ENCODE measurements at regions not wholly inside any gene's neighbourhood (a gene's known extent, or its start where the extent isn't known, plus 50 kb on each side); places are given as distances from the start of the nearest gene placed in this dataset.

DNA sequence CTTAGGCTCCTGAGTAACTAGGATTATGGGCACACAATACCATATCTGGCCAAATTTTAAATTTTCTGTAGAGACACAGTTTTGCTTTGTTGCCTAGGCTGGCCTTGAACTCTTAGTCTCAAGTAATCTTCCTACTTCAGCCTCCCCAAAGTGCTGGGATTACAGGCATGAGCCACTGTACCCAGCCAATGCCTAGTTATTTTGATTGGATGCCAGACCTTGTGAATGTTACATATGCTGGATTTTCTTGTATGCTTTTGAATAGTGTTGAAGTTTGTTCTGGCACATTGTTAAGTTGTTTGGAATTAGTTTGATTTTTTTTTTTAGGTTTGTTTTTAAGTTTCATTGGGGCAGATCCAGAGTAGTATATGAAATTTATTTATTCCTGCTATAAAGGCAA, 110.7 kb upstream of the ANO5 start:
- no peak for TF ChIP-seq ZNF584 (CRISPR knock-in tag; IDR thresholded peaks at IDR 0.05; ENCODE audit: low read depth)
- no peak for TF ChIP-seq ELF2 (CRISPR knock-in tag; IDR thresholded peaks at IDR 0.05)
- TF ChIP-seq FOXK2 (conservative IDR thresholded peaks at IDR 0.05 in 1 of 2, IDR thresholded peaks at IDR 0.05 in 1 of 2; ENCODE audit: low read depth in 2 of 2): no peak
- no peak for TF ChIP-seq TFAM (CRISPR knock-in tag; conservative IDR thresholded peaks at IDR 0.05)
- no peak for TF ChIP-seq PHTF2 (CRISPR knock-in tag; IDR thresholded peaks at IDR 0.05)
- no peak for TF ChIP-seq KDM2B (CRISPR knock-in tag; IDR thresholded peaks at IDR 0.05)
- H3K9me1 ChIP-seq (ENCODE audit: control insufficient read depth, insufficient read depth, low read length): no peaks in the 10 kb centered on the region
- BruUV-seq (replicated peaks): no TSS peak
- H2AFZ ChIP-seq (ENCODE audit: low read depth, low read length): no peak overlapping the region
- no peak overlapping the region for H3K9ac ChIP-seq (ENCODE audit: insufficient read depth in 1 of 2, low read depth in 2 of 2, low read length in 2 of 2)
- H3K36me3 ChIP-seq (ENCODE audit: control insufficient read depth, insufficient read depth, low read length): no peaks in the 10 kb centered on the region
- no peaks in the 10 kb centered on the region for H3K27me3 ChIP-seq (ENCODE audit: control insufficient read depth in 2 of 2, insufficient read depth in 2 of 2, low read length in 2 of 2)
- H4K20me1 ChIP-seq (replicated peaks; ENCODE audit: control insufficient read depth, insufficient read depth, low read length): no peaks in the 10 kb centered on the region
- no peak for DNase-seq (ENCODE audit: extremely low read depth in 1 of 4, low spot score in 3 of 4)
- no peak overlapping the region for H3K27ac ChIP-seq (ENCODE audit: extremely low read depth, low read depth, low read length)
- in situ Hi-C loops (cut with MboI): no loop called here
- H3K4me1 ChIP-seq (replicated peaks in 1 of 2; ENCODE audit: control insufficient read depth in 2 of 2, insufficient read depth in 2 of 2, low read length in 2 of 2): no peaks in the 10 kb centered on the region
- H3K79me2 ChIP-seq (ENCODE audit: control insufficient read depth, insufficient read depth, low read length): no peaks in the 10 kb centered on the region
- no peak for ATAC-seq
- intact Hi-C loops (cut with micrococcal nuclease): no loop called here
- no peaks in the 10 kb centered on the region; the same call in 1 of the 2 replicates for H3K9me3 ChIP-seq (replicated peaks; ENCODE audit: control insufficient read depth, insufficient read depth, low read depth, low read length)
- POLR2A ChIA-PET: no interaction called here
- no peak overlapping the region for H3K4me2 ChIP-seq (ENCODE audit: insufficient read depth, low read length)
- no peak overlapping the region for H3K4me3 ChIP-seq
- FAIRE-seq: no peak
- CTCF ChIA-PET (ENCODE audit: low intra/inter-chr PET ratio): no interaction called here

DNA sequence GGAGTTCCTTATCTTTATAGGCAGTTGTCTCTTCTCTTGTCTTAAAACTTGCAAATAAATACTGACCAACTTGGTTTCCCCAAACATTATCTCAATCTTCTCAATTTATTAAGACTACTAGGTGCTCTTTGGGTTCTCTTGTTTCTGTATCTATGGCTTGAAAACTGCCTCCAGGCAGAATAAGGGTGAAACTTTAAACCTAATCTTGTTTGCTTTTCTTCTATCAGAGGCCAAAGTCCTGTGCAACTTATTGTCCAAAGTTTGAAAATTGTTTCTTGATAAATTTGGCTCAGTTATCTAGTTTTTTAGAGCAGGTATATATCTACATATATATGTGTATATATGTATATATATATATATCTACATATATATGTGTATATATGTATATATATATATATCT, 110.1 kb upstream of the ANO5 start:
- CTCF ChIA-PET (ENCODE audit: low intra/inter-chr PET ratio): no interaction called here
- TF ChIP-seq BDP1 (IDR thresholded peaks at IDR 0.05; ENCODE audit: insufficient read depth, insufficient read length) (no peak), CTBP1 (IDR thresholded peaks at IDR 0.05; ENCODE audit: borderline replicate concordance) (no peak), HOXB6 (CRISPR knock-in tag; IDR thresholded peaks at IDR 0.05; ENCODE audit: borderline replicate concordance) (no peak), GTF2E2 (tag; IDR thresholded peaks at IDR 0.05) (no peak), ZNF717 (CRISPR knock-in tag; IDR thresholded peaks at IDR 0.05) (no peak), LEF1 (IDR thresholded peaks at IDR 0.05) (no peak)
- TF ChIP-seq, protein P1, sequence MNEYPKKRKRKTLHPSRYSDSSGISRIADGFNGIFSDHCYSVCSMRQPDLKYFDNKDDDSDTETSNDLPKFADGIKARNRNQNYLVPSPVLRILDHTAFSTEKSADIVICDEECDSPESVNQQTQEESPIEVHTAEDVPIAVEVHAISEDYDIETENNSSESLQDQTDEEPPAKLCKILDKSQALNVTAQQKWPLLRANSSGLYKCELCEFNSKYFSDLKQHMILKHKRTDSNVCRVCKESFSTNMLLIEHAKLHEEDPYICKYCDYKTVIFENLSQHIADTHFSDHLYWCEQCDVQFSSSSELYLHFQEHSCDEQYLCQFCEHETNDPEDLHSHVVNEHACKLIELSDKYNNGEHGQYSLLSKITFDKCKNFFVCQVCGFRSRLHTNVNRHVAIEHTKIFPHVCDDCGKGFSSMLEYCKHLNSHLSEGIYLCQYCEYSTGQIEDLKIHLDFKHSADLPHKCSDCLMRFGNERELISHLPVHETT (CRISPR knock-in tag; conservative IDR thresholded peaks at IDR 0.05 in 1 of 2, IDR thresholded peaks at IDR 0.05 in 1 of 2): no peak
- TF ChIP-seq, protein P2, sequence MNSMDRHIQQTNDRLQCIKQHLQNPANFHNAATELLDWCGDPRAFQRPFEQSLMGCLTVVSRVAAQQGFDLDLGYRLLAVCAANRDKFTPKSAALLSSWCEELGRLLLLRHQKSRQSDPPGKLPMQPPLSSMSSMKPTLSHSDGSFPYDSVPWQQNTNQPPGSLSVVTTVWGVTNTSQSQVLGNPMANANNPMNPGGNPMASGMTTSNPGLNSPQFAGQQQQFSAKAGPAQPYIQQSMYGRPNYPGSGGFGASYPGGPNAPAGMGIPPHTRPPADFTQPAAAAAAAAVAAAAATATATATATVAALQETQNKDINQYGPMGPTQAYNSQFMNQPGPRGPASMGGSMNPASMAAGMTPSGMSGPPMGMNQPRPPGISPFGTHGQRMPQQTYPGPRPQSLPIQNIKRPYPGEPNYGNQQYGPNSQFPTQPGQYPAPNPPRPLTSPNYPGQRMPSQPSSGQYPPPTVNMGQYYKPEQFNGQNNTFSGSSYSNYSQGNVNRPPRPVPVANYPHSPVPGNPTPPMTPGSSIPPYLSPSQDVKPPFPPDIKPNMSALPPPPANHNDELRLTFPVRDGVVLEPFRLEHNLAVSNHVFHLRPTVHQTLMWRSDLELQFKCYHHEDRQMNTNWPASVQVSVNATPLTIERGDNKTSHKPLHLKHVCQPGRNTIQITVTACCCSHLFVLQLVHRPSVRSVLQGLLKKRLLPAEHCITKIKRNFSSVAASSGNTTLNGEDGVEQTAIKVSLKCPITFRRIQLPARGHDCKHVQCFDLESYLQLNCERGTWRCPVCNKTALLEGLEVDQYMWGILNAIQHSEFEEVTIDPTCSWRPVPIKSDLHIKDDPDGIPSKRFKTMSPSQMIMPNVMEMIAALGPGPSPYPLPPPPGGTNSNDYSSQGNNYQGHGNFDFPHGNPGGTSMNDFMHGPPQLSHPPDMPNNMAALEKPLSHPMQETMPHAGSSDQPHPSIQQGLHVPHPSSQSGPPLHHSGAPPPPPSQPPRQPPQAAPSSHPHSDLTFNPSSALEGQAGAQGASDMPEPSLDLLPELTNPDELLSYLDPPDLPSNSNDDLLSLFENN (IDR thresholded peaks at IDR 0.05; ENCODE audit: low read depth in 2 of 2, low read length in 2 of 2): no peak

More for the DNA sequence above, 110.1 kb upstream of the ANO5 start:
- Histone ChIP-seq H3K9me1 (ENCODE audit: control insufficient read depth, insufficient read depth, low read length) (no peaks in the 10 kb centered on the region), H4K20me1 (replicated peaks; ENCODE audit: control insufficient read depth, insufficient read depth, low read length) (no peaks in the 10 kb centered on the region), H3K27ac (ENCODE audit: extremely low read depth, low read depth, low read length) (no peak overlapping the region), H3K4me3 (no peak overlapping the region), H3K4me1 (replicated peaks in 1 of 2; ENCODE audit: control insufficient read depth in 2 of 2, insufficient read depth in 2 of 2, low read length in 2 of 2) (no peaks in the 10 kb centered on the region), H3K79me2 (ENCODE audit: control insufficient read depth, insufficient read depth, low read length) (no peaks in the 10 kb centered on the region), H3K4me2 (ENCODE audit: insufficient read depth, low read length) (no peak overlapping the region), H2AFZ (ENCODE audit: low read depth, low read length) (no peak overlapping the region), H3K27me3 (ENCODE audit: control insufficient read depth in 2 of 2, insufficient read depth in 2 of 2, low read length in 2 of 2) (no peaks in the 10 kb centered on the region), H3K36me3 (ENCODE audit: control insufficient read depth, insufficient read depth, low read length) (no peaks in the 10 kb centered on the region), H3K9ac (ENCODE audit: insufficient read depth in 1 of 2, low read depth in 2 of 2, low read length in 2 of 2) (no peak overlapping the region), H3K9me3 (replicated peaks; ENCODE audit: control insufficient read depth, insufficient read depth, low read depth, low read length) (no peaks in the 10 kb centered on the region; the same call in 1 of the 2 replicates)
- intact Hi-C loops (cut with micrococcal nuclease) (no loop called here), in situ Hi-C loops (cut with MboI) (no loop called here)
- ATAC-seq (no peak), FAIRE-seq (no peak), DNase-seq (ENCODE audit: extremely low read depth in 1 of 4, low spot score in 3 of 4) (no peak)
- no TSS peak for BruUV-seq (replicated peaks)
- POLR2A ChIA-PET: no interaction called here
